ENCODE measurements at regions not wholly inside any gene's neighbourhood (a gene's known extent, or its start where the extent isn't known, plus 50 kb on each side); places are given as distances from the start of the nearest gene placed in this dataset.
"Not testable (repeated sequence)": the region's sequence is repeated elsewhere in the genome, so short reads cannot be mapped to it uniquely, and the experiment has no call there.

DNA sequence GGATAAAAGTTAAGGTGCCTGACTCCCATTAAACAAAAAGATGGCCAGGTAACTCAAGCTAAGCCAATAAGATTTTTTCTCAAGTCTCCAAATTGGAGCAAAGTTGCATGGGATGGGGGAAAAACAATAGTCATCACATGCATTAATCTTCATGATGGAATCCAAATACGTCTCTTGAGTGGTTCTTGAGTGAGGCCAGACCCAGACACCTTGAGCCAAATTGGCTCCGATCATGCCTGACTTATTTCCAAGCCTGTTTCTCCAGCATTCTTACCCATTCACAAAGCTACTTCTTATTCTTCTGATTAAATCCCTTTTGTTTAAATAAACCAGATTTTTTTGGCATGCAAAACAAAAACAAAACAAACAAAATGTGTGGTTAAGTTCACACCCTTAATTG is 420.3 kb upstream of the NRSN1 start:
- no peak for DNase-seq

- no peak for DNase-seq
Observed at GRCh38 chr6:23712756-23713155, 413.3 kb upstream of the NRSN1 start.

DNA sequence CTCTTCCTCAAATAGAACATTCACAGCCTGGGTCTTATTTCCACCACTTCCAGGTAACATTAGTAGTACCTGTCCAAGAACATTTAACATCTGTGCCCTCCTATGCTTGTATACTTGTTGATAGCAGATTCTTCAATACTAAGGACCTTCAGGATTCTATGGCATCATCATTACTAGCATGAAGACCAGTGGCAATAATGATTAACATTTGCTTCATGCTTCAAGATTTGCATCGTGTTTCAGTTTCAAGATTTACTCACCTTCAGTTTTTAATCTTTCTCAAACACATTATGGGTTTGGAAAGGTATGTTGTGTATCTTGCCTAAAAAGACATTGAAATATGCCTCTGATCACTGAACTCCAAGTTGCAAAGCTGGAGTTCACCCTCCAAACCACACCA is 412.8 kb upstream of the NRSN1 start:
- no peak for DNase-seq

DNA sequence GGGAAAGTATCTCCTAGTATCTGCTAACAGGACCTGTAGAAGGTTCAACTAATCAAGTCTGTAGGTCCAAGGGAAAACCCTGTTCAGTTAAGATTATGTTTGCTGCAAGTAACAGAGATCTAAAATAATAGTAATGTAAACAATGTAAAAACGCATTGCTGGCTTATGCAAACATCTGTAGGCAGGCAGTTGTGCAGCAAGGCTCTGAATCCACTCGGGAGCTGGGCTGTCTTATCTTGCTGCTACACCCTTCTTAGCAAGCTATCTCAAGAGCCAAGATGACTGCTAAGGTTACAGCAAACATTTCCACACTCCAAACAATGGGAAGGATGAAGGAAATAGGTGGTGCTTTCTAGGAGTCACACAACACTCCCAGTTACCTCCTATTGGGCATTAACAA is 397.3 kb upstream of the NRSN1 start:
- no peak for DNase-seq

DNA sequence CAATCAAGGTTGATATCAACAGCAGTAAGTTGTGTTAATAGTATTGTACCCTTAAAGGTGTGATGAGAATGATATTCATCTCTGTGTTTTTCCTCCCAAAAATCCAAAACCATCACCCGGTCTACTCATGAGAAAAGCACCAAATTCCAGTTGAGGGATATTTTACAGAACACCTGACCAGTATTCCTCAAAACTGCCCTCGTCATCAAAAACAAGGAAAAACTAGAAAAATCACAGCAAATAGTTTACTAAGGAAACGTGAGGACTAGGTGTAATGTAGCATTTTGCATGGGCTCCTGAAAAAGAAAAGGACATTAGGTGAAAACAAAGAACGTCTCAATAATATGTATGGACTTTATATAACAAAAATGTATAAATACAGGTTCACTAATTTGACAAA is 394.4 kb upstream of the NRSN1 start:
- DNase-seq = no peak

- no peak for DNase-seq
Observed at GRCh38 chr6:23732521-23732920, 393.5 kb upstream of the NRSN1 start.

DNA sequence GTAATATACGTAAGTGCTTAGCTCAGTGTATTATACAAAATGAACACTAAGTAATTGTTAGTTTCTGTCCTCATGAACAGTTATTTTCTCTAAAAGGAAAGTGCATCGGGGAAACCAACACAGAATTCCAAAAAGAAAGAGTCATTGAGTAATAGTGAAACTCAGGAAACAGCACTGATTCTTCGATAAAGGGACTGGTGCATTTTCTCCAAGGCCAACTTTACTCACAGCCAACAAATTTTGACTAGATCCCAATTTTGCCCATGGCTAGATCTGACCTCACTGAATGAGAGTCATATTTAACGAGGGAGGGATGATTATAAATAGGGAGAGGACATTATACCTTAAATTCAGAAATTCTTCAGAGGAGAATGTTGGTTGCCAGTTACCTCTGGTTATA is 390.9 kb upstream of the NRSN1 start:
- DNase-seq = no peak

DNA sequence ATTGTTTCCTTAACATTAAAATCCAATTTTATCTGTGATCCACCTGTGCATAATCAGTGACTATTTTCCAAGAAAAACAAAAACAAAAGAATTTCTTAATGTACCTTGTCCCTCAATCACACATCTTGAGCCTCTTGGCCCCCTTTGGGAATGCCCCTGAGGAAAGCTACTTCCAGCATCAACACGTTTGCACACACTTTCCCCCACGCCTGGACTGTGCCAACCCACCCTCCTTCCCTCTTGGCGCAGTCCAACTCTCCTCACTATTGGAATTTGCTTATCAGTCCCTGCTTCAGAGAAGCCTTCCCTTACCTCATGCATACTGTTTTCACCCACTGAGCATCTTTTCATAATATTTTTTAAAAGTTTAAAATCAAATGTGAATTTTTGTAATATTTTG is 389.4 kb upstream of the NRSN1 start:
- DNase-seq = no peak

- DNase-seq = no peak
Observed at GRCh38 chr6:23747239-23747638, 378.8 kb upstream of the NRSN1 start.

DNA sequence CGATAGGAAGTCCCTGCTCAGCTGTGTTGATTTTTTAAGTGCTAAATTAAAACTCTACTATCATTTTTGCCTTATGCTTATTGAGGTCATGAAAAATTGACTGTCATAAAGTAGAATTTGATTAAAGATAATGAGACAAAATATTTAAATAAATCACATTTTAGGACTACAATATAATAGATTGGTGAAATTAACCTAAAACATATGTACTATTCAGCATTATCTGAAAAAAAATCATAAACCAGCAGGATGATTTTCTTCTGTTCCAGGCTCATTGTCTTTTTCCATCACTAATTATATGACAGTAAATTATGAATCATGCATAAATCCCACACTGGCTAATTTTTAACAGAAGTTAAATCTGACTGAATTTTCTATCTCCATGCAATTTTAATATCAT is 373.6 kb upstream of the NRSN1 start:
- DNase-seq = no peak

GRCh38 chr6:23754197-23754596 is 371.8 kb upstream of the NRSN1 start:
- DNase-seq = no peak

- DNase-seq = no peak
Observed at GRCh38 chr6:23775127-23775526, 350.9 kb upstream of the NRSN1 start.

- DNase-seq = no peak
Observed at GRCh38 chr6:23783901-23784300, 342.1 kb upstream of the NRSN1 start.

GRCh38 chr6:23784301-23784919 is 341.6 kb upstream of the NRSN1 start:
- no peak for DNase-seq

DNA sequence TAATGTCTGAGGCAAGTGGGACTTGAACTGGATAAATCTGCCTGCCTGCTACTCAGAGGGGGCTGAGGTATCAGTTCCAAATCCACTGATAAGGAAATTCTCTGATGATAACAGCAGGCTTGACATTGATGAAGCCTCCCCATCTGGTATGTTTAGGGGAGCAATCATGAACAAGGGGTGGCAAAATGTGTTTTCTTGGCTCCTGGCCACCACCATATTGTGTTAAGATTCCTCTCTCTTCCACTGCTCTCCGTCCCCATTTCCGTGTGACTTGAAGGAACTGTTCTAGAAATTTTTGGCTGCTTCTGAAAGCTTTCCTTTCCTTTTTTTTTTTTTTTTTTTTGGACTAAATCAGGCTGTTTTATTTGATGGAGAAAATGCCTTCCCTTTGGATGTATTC is 335.3 kb upstream of the NRSN1 start:
- DNase-seq = peak; percentile 58

- no peak for DNase-seq
Observed at GRCh38 chr6:23797041-23797440, 329.0 kb upstream of the NRSN1 start.

DNA sequence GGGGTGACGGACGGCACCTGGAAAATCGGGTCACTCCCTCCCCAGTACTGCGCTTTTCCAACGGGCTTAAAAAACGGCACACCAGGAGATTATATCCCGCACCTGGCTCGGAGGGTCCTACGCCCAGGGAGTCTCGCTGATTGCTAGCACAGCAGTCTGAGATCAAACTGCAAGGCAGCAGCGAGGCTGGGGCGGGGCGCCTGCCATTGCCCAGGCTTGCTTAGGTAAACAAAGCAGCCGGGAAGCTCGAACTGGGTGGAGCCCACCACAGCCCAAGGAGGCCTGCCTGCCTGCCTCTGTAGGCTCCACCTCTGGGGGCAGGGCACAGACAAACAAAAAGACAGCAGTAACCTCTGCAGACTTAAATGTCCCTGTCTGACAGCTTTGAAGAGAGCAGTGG is 321.7 kb upstream of the NRSN1 start:
- not testable (repeated sequence) for DNase-seq

DNA sequence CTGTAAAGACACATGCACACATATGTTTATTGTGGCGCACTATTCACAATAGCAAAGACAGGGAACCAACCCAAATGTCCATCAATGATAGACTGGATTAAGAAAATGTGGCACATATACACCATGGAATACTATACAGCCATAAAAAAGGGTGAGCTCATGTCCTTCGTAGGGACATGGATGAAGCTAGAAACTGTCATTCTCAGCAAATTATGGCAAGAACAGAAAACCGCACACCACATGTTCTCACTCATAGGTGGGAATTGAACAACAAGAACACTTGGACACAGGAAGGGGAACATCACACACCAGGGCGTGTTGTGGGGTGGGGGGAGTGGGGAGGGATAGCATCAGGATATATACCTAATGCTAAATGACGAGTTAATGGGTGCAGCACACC is 304.9 kb upstream of the NRSN1 start:
- DNase-seq = not testable (repeated sequence)

DNA sequence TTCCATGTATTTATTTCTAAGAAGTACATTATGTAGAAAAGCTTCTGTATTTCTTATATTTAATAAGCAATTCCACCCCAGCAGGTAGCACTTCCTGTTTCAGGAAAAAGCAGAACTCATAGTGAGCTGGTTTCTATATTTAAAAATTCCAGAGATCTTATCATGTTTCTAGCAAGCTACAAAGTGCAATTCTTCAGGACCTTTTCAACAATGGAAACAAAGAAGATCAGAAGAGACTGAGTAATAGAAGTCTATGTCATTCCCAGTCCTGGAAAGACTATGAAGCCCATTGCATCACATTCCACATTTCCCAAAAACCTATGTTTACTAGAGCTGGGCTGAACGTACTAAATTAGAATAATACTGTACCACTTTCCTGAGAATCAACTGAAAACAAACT is 302.6 kb upstream of the NRSN1 start:
- no peak for DNase-seq

GRCh38 chr6:23826572-23826971 is 299.4 kb upstream of the NRSN1 start:
- no peak for DNase-seq

DNA sequence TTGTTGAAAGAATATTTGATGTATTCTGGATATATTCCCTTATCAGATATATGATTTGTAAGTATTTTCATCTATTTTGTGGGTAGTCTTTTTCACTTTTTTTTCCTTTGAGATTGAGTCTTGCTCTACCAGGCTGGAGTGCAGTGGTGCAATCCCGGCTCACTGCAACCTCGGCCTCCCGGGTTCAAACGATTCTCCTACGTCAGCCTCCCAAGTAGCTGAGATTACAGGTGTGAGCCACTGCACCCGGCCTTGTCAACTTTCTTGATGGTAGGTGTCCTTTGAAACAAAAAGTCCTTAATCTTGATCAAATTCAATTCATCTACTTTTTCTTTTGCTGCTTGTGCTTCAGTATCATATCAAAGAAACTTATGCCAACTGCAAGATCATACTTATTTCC is 297.2 kb upstream of the NRSN1 start:
- no peak for DNase-seq

GRCh38 chr6:23841116-23841515 is 284.9 kb upstream of the NRSN1 start:
- DNase-seq = no peak

- DNase-seq = no peak
Observed at GRCh38 chr6:23842760-23843159, 283.3 kb upstream of the NRSN1 start.

- DNase-seq = no peak
Observed at GRCh38 chr6:23851522-23851921, 274.5 kb upstream of the NRSN1 start.

GRCh38 chr6:23853566-23854133 is 272.4 kb upstream of the NRSN1 start:
- DNase-seq = not testable (repeated sequence)

All from NCI-H524 treated with DMSO at 0.1 percent for 48 hours (cell line).